ENCODE measurements at regions not wholly inside any gene's neighbourhood (a gene's known extent, or its start where the extent isn't known, plus 50 kb on each side); places are given as distances from the start of the nearest gene placed in this dataset.
"Not testable (repeated sequence)": the region's sequence is repeated elsewhere in the genome, so short reads cannot be mapped to it uniquely, and the experiment has no call there.

DNA sequence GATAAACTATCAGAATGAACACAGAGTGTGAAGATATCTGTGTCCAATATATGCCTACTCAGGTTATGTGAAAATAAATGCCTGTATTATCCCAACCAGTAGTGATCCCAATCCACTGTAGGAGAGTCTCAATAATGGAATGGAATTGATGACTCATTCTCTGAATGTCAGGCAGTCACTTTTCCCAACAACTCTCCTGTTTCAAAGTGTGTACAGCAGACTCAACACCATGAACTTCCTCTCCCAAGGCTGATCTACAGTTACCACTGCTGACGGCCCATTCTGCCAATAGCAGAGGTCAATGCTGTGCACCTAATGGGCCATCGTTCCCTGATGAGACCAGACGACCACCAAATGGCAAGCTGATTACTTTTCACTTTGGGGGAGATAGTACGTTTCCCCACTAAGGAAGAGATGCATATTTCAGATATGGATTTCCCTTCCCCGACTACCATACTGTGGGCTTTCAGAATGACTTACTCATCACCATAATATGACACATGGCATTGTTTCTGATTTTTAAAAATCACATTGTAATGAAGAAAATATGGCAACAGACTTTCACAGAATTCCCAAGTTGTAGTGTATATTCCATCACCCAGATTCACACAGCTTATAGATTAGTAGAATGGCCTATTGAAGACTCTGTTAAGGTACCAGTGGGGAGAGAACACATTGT lies 601.7 kb upstream of the VRK2 start:
- DNase-seq, result no peak

- DNase-seq, result no peak
Observed at GRCh38 chr2:57448816-57449215, 597.8 kb upstream of the VRK2 start.

DNA sequence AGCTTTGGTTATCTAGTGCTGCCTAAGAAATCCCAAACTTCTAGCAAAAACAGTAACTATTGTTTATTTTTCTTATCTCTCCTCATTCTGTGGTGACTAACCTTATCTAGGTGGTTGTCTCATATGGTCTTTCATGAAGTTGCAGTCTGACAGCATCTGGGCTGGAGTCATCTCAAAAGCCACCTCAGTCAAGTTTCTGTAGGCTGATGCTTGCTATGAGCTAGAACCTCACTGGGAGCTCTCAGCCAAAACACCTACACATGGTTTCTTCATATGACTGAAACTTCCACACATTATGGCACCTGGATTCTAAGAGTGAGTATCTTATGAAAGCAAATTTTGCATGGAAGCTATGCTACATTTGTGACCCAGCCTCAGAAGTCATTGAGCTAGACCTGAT lies 596.4 kb upstream of the VRK2 start:
- DNase-seq, result no peak

DNA sequence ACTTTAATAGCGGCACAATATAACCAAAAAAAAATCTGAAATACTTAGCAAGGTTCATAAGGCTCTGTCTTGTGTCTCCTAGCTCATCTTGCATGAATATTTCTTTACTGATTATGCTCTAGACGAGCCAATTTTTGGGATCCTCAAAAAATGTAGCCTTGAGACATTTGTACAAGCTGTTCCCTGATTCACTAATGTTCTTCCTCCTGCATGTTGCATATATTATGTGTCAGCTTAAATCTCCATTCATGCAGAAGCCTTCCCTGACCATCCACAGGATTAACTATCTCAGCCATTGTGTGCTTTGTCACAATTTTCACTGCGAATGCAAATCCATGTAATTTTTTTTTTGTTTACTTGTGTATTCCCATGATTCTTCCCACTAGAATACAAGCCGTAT lies 594.0 kb upstream of the VRK2 start:
- no peak for DNase-seq

DNA sequence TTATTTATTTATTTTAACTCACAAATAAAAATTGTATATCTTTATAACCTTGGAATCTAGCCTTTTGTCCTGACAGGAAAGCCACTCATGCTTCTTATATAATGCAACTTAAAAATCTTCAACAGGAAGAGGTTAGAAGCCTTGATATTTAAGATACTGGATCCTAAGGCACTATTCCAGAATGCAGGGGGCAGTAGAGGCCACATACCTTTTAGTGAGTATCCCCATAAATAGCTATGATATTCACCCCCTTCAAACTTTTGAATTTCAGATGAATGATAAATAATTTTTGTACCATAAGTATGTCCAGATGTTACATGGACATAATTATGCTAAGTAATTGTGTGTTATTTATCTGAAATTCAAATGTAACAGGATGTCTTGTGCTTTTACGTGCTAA lies 592.7 kb upstream of the VRK2 start:
- DNase-seq, result no peak

DNA sequence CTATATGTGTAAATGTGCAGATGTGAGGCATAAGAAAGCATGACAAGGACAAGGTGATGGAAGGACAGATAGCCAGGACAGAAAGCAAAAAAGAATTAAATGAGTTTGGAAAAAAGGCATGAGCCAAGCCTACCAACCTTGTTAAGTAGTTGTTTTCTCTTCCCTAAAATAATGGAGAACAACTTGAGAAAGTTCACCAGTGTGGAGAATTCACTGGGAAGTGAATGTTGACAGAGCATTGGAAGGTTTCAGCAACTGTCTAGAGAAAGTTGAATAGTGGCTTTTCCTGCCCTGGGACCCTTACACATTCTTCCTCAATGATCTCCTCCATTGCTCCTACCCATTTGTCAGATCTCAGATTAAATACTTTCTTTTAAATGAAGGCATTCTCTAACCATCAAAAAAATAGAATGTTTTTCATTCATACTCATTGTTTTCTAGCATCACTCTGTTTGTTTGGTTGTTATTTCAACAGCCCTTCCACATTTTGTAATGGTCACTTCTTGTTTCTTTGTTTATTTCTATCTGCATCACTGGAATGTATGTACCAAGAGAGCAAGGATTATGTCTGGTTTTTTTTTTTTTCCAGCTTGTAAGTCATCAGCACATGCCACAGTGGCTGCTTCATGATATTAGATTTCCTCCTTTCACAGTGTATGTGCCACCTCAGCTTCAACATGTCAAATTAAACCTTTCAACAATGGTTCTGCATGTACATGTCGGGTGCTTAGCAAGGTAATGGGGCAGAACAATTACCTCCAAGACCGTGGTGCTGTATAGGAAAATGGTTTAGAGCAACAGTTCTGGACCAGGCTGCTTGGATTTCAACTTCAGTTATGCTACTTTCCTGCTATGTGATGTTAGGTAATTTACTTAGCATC lies 586.0 kb upstream of the VRK2 start:
- no peak for DNase-seq

DNA sequence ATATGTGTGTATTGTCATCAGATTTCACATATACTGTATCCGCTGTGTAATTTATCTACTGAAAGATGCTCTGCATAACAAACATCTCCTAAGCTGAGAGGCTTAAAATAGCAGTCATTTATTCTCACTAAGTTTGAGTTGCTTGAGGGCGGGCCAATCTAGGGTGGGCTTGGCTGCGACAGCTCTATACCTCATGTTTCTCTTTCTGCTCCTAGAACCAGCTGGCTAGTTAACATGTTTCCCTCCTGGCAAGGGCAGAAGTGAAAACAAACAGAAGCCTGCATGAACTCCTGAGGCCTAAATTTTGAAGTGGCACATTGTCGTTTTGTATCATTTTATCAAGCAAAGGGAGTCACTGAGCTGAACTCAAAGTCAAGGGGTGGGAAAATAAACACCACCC lies 585.0 kb upstream of the VRK2 start:
- DNase-seq, result no peak

DNA sequence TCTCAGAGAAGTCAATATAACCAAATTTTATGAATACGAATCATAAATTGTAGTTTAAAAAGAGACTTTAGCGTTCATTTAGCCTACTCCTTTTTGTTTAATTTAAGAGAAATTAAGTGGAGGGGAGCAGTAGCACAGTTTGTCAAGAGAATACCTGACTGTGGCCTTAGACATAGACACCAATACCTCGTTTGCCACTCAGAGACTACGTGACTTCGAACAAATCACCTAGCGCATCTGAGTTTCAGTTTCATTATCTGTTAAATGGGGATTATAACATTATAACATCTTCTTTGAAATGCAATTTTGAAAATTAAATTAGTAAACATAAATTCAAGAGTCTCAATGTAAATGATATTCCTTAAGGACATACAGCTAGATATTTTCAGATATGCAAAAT lies 581.5 kb upstream of the VRK2 start:
- no peak for DNase-seq

- DNase-seq, result no peak
Observed at GRCh38 chr2:57465967-57466366, 580.6 kb upstream of the VRK2 start.

DNA sequence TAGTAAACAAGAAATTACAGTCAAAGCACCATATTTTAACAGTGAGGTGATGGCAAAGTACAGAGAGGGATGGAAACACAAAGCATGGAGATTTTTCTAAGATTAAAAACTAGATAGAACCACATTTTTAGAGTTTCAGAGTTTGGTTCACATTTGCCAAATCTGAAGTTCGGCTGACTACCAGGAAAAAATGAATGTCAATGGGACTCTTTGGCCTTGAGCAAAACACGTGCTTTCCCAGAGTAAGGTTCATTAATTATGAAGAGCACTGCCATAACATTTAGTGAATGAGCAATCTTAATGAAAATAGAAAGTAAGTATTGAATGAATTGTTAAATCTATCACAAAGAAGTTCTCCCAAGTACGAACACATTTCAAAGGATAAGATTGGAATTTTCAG lies 571.2 kb upstream of the VRK2 start:
- no peak for DNase-seq

DNA sequence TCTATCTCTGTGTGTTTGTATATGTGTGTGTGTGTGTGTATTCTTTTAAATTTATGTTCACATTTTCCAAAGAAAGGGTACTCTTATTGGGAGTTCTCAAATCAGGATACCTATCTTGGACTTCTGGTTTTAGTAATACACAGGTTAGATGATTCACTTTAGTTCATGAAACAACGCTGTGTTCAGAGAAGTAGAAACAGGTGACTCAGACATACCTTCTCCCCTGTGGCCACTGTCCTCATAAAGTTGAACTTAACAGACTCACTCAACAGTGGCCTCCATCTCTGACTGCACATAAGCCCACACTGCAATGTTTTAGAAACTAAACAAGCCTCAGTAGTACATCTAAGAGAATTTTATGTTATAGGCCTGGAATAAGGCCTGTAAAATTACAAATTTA lies 566.6 kb upstream of the VRK2 start:
- DNase-seq, result no peak

DNA sequence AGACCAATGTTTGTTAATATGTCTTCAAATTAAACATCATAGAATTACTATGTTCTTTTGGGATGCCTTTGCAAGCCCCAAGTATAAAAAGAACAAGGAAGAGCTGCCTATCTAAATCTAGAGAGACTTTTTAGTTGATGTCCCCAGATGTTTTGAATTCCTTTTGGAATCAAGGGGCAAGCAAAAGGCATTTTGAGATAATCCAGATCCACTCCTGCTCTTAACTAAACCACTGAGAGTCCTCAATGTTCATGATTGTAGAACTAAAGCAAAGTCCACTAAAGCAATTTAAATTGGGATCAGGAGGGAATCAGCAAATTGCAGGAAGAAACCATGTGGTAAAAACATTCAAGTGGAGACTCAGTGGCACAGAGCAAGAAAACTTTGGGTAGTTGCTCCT lies 558.5 kb upstream of the VRK2 start:
- DNase-seq, result no peak

DNA sequence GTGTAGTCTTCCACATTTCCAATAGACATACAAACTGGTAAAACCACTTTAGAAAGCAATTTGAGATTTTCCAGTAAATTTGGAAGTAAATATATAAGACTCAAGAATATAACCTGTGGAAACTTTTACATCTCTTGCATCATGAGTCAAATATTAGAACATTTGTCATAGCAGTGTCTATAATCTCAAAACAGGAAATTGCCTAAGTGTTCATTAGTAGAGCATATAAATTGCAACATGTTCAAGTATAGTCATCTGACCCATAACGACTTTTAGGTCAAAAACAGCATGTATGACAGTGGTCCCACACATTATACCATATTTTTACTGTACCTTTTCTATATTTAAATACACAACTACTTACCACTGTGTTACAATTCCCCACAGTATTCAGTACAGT lies 555.9 kb upstream of the VRK2 start:
- DNase-seq, result no peak

DNA sequence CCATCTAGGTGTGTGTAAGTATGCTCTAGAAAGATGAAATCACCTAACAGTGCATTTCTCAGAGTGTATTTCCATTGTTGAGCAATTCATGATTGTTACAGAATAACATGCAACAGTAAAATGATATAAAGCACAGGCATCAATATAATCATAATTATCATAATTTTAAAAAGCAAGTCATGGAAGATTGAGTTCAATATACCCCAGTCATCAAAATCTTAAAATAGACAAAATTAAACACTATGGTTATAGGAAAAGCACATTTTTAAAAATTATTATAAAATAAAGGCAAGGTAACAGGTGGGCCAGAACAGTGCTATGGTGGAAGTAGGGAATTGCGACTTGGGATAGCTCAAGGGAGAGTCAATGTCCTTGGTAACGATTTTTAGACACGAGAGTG lies 555.4 kb upstream of the VRK2 start:
- no peak for DNase-seq

DNA sequence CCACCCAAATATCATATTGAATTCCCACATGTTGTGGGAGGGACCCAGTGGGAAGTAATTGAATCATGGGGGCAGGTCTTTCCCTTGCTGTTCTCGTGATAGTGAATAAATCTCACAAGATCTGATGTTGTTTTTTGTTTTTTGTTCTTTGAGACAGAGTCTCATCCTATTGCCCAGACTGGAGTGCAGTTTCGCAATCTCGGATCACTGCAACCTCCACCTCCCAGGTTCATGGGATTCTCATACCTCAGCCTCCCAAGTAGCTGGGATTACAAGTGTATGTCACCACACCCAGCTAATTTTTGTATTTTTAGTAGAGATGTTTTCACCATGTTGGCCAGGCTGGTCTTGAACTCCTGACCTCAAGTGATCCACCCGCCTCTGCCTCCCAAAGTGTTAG lies 552.6 kb upstream of the VRK2 start:
- not testable (repeated sequence) for DNase-seq

DNA sequence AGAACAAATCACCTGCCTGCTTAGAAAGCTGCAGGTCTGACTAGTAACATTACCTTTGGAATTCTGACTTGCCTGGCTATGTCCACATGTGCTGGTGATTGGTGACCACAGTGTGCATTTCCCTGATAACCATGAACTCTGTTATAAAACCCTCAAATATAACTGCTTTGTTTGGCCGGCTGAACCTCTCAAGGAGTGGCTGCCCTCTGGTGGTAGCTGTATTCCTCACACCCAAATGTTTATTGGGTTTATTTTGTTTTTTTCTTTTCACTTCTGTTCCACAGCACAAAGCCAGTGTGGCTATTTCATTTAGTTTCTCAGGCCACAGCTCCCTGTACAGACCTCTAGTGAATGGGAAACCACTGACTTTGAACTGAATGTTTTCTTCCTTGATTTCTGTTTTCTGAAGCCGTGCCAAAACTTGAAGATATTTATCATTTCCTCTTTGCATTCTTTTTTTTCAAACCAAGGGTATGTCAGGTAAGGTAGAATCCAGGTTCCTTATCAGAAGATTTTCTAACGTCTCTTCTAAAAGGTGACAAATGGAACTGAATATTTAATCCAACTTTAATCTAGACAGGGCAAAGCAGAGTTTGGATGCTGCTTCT lies 549.0 kb upstream of the VRK2 start:
- peak; percentile 1 for DNase-seq

- DNase-seq, result no peak
Observed at GRCh38 chr2:57504787-57505186, 541.8 kb upstream of the VRK2 start.

- no peak for DNase-seq
Observed at GRCh38 chr2:57509189-57509588, 537.4 kb upstream of the VRK2 start.

DNA sequence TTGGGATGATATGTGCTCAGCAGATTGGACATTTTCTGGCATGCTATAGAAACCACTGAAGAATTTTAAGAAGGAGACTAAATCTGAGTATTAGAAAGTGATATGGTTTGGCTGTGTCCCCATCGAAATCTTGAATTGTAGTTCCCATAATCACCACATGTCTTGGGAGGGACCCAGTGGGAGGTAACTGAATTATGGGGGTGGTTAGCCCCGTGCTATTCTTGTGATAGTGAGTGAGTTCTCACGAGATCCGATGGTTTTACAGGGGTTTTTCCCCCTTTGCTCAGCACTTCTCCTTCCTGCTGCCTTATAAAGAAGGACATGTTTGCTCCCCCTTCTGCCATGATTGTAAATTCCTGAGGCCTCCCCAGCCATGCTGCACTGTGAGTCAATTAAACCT lies 535.9 kb upstream of the VRK2 start:
- DNase-seq, result no peak

DNA sequence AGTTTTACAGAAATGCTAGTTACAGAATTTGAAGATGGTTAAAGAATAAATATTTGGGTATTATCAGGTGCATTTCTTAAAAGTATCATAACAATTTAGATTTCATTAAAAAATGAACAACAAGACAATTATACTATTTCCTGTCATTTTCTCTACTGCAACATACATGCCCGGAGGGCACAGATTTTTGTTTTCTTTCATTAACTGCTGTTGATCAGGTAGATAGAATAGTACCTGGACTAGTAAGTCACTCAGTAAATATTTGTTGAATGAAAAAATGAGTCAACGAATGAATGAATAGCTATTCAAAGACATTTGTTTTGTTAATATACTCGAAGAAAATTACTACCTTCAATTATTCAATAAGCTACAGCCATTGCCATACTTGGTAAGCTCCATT lies 531.2 kb upstream of the VRK2 start:
- DNase-seq, result peak; percentile 38

DNA sequence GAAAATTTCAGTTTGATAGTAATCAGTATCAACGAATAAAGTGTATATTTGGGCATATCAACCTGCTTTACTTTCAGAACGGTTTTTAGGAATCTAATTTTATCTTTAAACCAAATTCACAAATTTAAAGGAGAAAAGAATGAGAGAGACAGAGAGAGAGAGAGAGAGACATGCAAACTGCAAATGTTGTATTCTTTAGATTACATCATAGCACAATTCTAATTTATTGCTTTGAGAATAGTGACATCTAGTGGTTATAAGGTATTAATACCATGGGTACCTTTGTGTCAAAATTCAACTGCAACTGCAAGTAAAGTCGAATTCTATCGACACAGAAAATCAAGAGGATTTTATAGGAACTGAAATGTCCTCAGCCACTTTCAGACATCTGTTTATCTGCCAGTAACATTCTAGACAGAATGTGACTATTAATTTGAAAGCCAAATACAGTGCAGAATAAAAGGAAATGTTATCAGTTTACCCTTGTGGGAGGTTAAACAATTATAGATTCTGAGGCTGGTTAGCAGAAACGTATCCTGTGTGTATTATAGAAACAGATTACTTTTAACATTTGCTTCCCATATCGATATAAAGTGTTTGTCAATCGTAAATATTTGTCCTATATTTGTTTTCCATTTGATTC lies 529.8 kb upstream of the VRK2 start:
- peak; percentile 74 for DNase-seq

GRCh38 chr2:57523304-57523703 lies 523.3 kb upstream of the VRK2 start:
- DNase-seq, result no peak

DNA sequence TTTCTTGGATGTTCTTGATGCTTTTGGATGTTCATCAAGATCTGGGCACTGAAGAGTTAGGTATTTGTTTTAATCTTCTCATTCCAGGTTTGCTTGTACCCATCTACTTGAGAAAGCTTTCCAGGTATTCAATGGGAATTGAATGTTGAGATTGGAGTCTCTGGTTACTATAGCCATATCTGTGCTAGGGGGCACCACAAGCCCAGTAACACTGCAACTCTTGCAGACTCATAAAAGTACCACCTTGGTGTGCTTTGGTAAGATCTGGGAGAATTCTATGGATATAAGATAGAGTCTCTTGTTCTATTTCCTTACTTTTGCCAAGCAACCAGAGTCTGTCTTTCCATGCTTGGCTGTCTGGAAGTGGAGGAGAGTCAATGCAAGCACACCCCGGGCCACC lies 518.9 kb upstream of the VRK2 start:
- DNase-seq, result no peak

GRCh38 chr2:57528499-57528898 lies 518.1 kb upstream of the VRK2 start:
- no peak for DNase-seq

Measured in NCI-H1417 treated with DMSO at 0.1 percent for 48 hours (cell line).